ENCODE measurements at regions not wholly inside any gene's neighbourhood (a gene's known extent, or its start where the extent isn't known, plus 50 kb on each side); places are given as distances from the start of the nearest gene placed in this dataset.

DNA sequence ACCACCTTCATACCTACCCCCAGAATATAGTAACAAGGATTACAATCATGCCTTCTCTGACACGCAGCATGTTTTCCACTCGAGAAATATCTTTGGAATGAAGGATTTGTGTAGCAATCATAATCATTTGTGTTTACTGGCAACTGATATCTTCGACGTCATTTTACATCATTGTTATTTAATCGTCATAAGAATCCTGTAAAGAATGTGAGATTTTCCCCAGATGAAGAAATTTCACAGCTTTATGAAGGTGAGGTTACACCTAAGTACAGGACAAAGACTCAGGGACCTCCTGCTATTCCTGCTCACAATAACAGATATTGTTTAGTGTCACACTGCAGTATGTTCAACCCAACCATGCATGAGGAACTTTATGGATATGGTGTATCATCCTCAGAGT, 198.2 kb upstream of the LDB2 start:
- TF ChIP-seq POLR2AphosphoS5 (IDR thresholded peaks at IDR 0.05; ENCODE audit: low read depth, low read length) (no peak), TAF1 (IDR thresholded peaks at IDR 0.05; ENCODE audit: borderline replicate concordance, low read depth, low read length) (no peak), POLR2A (IDR thresholded peaks at IDR 0.05; ENCODE audit: low read depth, low read length) (no peak)

Measured in GM12892 (cell line).